Endothelial cell of umbilical vein (primary cell): ENCODE measurements at regions not wholly inside any gene's neighbourhood (a gene's known extent, or its start where the extent isn't known, plus 50 kb on each side); places are given as distances from the start of the nearest gene placed in this dataset.

Experiments
- BruUV-seq: library from RNA; stranded (reverse); fragments of 400-500 nt; replicated peaks from 2 replicates; lab custom pipeline; 2021; lab: Mats Ljungman, UMichigan
- CTCF ChIA-PET: fragments of 300-600, 350-600 bp; sonication (Branson Sonifier 250); formaldehyde crosslinking; loops from one replicate; lab custom pipeline; 2021; ENCODE audit warnings: antibody characterized with exemption, inconsistent platforms; lab: Charles Lee
- POLR2A ChIA-PET: fragments of 300-600, 350-600 bp; sonication (Branson Sonifier 250); formaldehyde crosslinking; loops from one replicate; lab custom pipeline; 2021; ENCODE audit warnings: antibody characterized with exemption, inconsistent platforms; lab: Charles Lee
- DNase-seq: peaks from one replicate; pipeline ENCODE4 v3.0.0-alpha.2; 2011; ENCODE audit warnings: low read depth, low spot score
- FAIRE-seq: peaks from 2 replicates; lab custom pipeline; 2011; peaks lifted over from hg19 to GRCh38; lab: Jason Lieb, UNC
- H2AFZ ChIP-seq: 2 replicates; pipeline ENCODE4 v1.6.0; 2012; ENCODE audit warnings: low read depth, low read length, control low read depth, inconsistent platforms
- H3K27ac ChIP-seq: 2 replicates; pipeline ENCODE4 v1.5.1; 2011; ENCODE audit warnings: low read depth, mild to moderate bottlenecking, control low read depth, low read length, moderate library complexity; ENCODE audit not compliant: insufficient read depth
- H3K27me3 ChIP-seq, 2 experiments: 2 replicates each; pipeline versions ENCODE4 v1.6.0 to v1.6.1; 2011; ENCODE audit warnings: low read length in 2 of 2, mixed read lengths in 1 of 2; ENCODE audit not compliant: control insufficient read depth in 2 of 2, insufficient read depth in 2 of 2
- H3K36me3 ChIP-seq, 2 experiments: 2 replicates in 1 of 2; 3 replicates in 1 of 2; pipeline ENCODE4 v1.5.1; 2011; ENCODE audit warnings: low read length in 2 of 2, mild to moderate bottlenecking in 1 of 2, moderate library complexity in 1 of 2; ENCODE audit not compliant: control insufficient read depth in 2 of 2, insufficient read depth in 2 of 2; ENCODE audit errors: extremely low read depth in 1 of 2
- H3K4me1 ChIP-seq: 3 replicates; pipeline ENCODE4 v1.5.1; 2011; ENCODE audit warnings: mild to moderate bottlenecking, low read length; ENCODE audit not compliant: control insufficient read depth, insufficient read depth; ENCODE audit errors: extremely low read depth
- H3K4me2 ChIP-seq: 2 replicates; pipeline ENCODE4 v1.6.1; 2011; ENCODE audit warnings: low read length, control low read depth, mixed read lengths; ENCODE audit not compliant: insufficient read depth
- H3K4me3 ChIP-seq, 3 experiments: fragments of 200-600 bp in 1 of 3; sonication (generic), shearing (Covaris generic) in 1 of 3; replicated peaks in 1 of 3; 2 replicates each; pipeline ENCODE4 v1.5.1; 2011 to 2016; ENCODE audit warnings: control low read depth in 3 of 3, low read length in 3 of 3, mild to moderate bottlenecking in 2 of 3, inconsistent platforms in 1 of 3, low read depth in 1 of 3, moderate library complexity in 1 of 3; ENCODE audit not compliant: insufficient read depth in 1 of 3
- H3K79me2 ChIP-seq: 2 replicates; pipeline ENCODE4 v1.6.0; 2012; ENCODE audit warnings: low read length, inconsistent platforms; ENCODE audit not compliant: control insufficient read depth, insufficient read depth
- H3K9ac ChIP-seq: replicated peaks from 2 replicates; pipeline ENCODE3; 2011; ENCODE audit warnings: low read length, control low read depth; ENCODE audit not compliant: insufficient read depth; ENCODE audit errors: extremely low read depth
- H3K9me1 ChIP-seq: replicated peaks from 3 replicates; pipeline ENCODE4 v1.6.0; 2011; ENCODE audit warnings: mild to moderate bottlenecking, low read length; ENCODE audit not compliant: control insufficient read depth, insufficient read depth; ENCODE audit errors: extremely low read depth
- H3K9me3 ChIP-seq: replicated peaks from 2 replicates; pipeline ENCODE4 v1.5.1; 2012; ENCODE audit warnings: low read length, inconsistent platforms; ENCODE audit not compliant: control insufficient read depth, insufficient read depth
- H4K20me1 ChIP-seq: replicated peaks from 2 replicates; pipeline ENCODE3; 2011; ENCODE audit warnings: mild to moderate bottlenecking, low read length; ENCODE audit not compliant: control insufficient read depth, insufficient read depth; ENCODE audit errors: extremely low read depth
- EZH2 ChIP-seq: IDR thresholded peaks from 2 replicates; pipeline ENCODE4 v1.6.1; 2012; ENCODE audit warnings: borderline replicate concordance, low read depth, mild to moderate bottlenecking, moderate library complexity, low read length, inconsistent platforms; ENCODE audit not compliant: severe bottlenecking
- FOS ChIP-seq: IDR thresholded peaks from 2 replicates; pipeline ENCODE4 v1.6.1; 2011; ENCODE audit warnings: mild to moderate bottlenecking, low read length, moderate library complexity, borderline replicate concordance; ENCODE audit not compliant: insufficient read depth
- GATA2 ChIP-seq: IDR thresholded peaks from 2 replicates; pipeline ENCODE4 v1.7.0; 2011; ENCODE audit warnings: low read depth, mild to moderate bottlenecking, moderate library complexity, mixed read lengths, low read length; ENCODE audit not compliant: insufficient read length, insufficient read depth
- JUN ChIP-seq: IDR thresholded peaks from 2 replicates; pipeline ENCODE4 v1.6.1; 2011; ENCODE audit warnings: borderline replicate concordance, low read depth; ENCODE audit not compliant: insufficient read length, insufficient read depth
- MYC ChIP-seq: IDR thresholded peaks from one replicate; pipeline ENCODE4 v1.6.1; 2011; ENCODE audit warnings: mild to moderate bottlenecking, low read depth, low read length
- POLR2A ChIP-seq: IDR thresholded peaks from 2 replicates; pipeline ENCODE4 v1.6.1; 2012; ENCODE audit warnings: low read depth, mild to moderate bottlenecking, control low read depth, low read length
- POLR2AphosphoS5 ChIP-seq: IDR thresholded peaks from 2 replicates; pipeline ENCODE4 v1.6.1; 2012; ENCODE audit warnings: low read depth, mild to moderate bottlenecking, control low read depth, low read length, moderate library complexity; ENCODE audit not compliant: insufficient read depth
- dilution Hi-C: fragments of 300-500 bp; cut with MboI; formaldehyde crosslinking; loops from one replicate; pipeline ENCODE4 v1.15.0; 2019; ENCODE audit warnings: low sequenced_read_pairs; ENCODE audit not compliant: extremely low pct_ligation_motif_present
- intact Hi-C: fragments of 100-400 bp; cut with micrococcal nuclease; formaldehyde crosslinking; loops from one replicate; pipeline ENCODE4 v1.10.0; 2022
- TF ChIP-seq, protein P1 (sequence below): IDR thresholded peaks from 2 replicates; pipeline ENCODE4 v1.6.1; 2011; ENCODE audit not compliant: insufficient read depth, insufficient read length
- TF ChIP-seq, protein P2 (sequence below), 2 donors: IDR thresholded peaks; 1 replicate in 1 of 2; 2 replicates in 1 of 2; pipeline ENCODE4 v1.5.1; 2011; ENCODE audit warnings: low read length in 2 of 2, mild to moderate bottlenecking in 2 of 2, moderate library complexity in 2 of 2, control low read depth in 1 of 2, inconsistent platforms in 1 of 2, low read depth in 1 of 2; ENCODE audit not compliant: insufficient read depth in 1 of 2; ENCODE audit errors: extremely low read depth in 1 of 2

DNA sequence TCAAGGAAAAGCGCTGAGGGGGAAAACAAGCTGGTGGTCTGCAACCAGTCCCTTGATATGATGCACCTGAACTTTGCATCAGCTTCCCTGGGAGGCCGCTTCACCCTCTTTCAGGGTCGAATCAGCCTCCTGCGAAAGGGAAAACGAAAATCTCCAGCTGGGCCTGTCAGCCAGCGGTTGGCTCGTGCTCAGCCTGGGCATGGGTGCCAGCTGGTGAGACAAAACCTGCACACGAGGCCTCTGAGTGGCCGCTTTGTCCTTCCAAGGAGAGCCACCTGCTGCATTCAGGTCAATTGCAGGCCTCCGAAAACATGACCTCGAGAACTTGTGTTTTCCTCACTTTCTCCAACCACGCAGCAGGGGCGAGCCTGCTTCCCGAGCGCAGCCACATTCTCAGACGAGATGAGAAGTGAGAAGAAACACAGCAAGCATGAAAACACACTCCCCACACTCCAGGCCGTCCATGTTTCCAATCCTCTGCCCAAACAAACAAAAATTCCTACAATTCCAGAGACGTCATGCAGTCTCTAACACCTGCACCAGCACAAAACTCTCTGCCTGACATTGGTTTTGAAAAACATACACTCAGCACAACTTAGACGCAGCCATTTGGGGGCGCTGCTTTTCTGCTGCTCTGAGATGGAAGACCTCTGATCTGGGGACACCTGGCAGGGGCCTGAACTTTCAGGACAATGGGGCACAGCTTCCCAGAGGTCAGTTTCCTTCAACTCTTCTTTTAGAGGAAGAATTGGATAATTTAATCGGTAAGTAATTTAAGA, 77.1 kb downstream of the DHCR7 start:
- dilution Hi-C loops, result no loop called here
- H3K4me3 ChIP-seq, result no peak overlapping the region
- peaks cover 3% of the 10 kb centered on the region for H3K9me3 ChIP-seq
- no peak overlapping the region for H3K4me2 ChIP-seq
- H3K27me3 ChIP-seq, result no peaks in the 10 kb centered on the region
- H3K4me1 ChIP-seq, result no peaks in the 10 kb centered on the region
- DNase-seq, result no peak
- no peak for FAIRE-seq
- H3K9me1 ChIP-seq, result no peaks in the 10 kb centered on the region
- H3K79me2 ChIP-seq, result no peaks in the 10 kb centered on the region
- POLR2A ChIA-PET, result no interaction called here
- TF ChIP-seq POLR2A (no peak), JUN (no peak), EZH2 (no peak), FOS (no peak), GATA2 (no peak), MYC (no peak), POLR2AphosphoS5 (no peak)
- TF ChIP-seq, protein P1, sequence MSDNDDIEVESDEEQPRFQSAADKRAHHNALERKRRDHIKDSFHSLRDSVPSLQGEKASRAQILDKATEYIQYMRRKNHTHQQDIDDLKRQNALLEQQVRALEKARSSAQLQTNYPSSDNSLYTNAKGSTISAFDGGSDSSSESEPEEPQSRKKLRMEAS, result no peak
- TF ChIP-seq, protein P2, sequence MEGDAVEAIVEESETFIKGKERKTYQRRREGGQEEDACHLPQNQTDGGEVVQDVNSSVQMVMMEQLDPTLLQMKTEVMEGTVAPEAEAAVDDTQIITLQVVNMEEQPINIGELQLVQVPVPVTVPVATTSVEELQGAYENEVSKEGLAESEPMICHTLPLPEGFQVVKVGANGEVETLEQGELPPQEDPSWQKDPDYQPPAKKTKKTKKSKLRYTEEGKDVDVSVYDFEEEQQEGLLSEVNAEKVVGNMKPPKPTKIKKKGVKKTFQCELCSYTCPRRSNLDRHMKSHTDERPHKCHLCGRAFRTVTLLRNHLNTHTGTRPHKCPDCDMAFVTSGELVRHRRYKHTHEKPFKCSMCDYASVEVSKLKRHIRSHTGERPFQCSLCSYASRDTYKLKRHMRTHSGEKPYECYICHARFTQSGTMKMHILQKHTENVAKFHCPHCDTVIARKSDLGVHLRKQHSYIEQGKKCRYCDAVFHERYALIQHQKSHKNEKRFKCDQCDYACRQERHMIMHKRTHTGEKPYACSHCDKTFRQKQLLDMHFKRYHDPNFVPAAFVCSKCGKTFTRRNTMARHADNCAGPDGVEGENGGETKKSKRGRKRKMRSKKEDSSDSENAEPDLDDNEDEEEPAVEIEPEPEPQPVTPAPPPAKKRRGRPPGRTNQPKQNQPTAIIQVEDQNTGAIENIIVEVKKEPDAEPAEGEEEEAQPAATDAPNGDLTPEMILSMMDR (IDR thresholded peaks at IDR 0.05; ENCODE audit: extremely low read depth in 1 of 2, insufficient read depth in 1 of 2, low read depth in 1 of 2, low read length in 2 of 2), result no peak
- BruUV-seq, result no TSS peak
- no peaks in the 10 kb centered on the region for H4K20me1 ChIP-seq
- H3K27ac ChIP-seq, result no peak overlapping the region
- intact Hi-C loops, result no loop called here
- H3K36me3 ChIP-seq, result no peaks in the 10 kb centered on the region
- H2AFZ ChIP-seq, result no peak overlapping the region
- no peak overlapping the region for H3K9ac ChIP-seq
- CTCF ChIA-PET, result no interaction called here
